Neural cell (in vitro differentiated cells): ENCODE measurements at regions not wholly inside any gene's neighbourhood (a gene's known extent, or its start where the extent isn't known, plus 50 kb on each side); places are given as distances from the start of the nearest gene placed in this dataset.

ENCODE experiments used
- CTCF ChIP-seq: fragments of 450-650 bp; IDR thresholded peaks from 2 replicates; pipeline ENCODE4 v1.5.1; 2014; ENCODE audit warnings: antibody characterized with exemption, mild to moderate bottlenecking, moderate library complexity; ENCODE audit not compliant: poor library complexity, severe bottlenecking
- POLR2AphosphoS5 ChIP-seq: IDR thresholded peaks from 2 replicates; pipeline ENCODE4 v1.6.1; 2012
- REST ChIP-seq: IDR thresholded peaks from 2 replicates; pipeline ENCODE4 v1.6.1; 2012; ENCODE audit warnings: borderline replicate concordance

- no peak for TF ChIP-seq POLR2AphosphoS5
- TF ChIP-seq CTCF = no peak
- no peak for TF ChIP-seq REST
Measured at GRCh38 chr11:23370580-23371275, 510.5 kb upstream of the CCDC179 start.
